Cardiac septum (tissue), 1 donor: ENCODE measurements at regions not wholly inside any gene's neighbourhood (a gene's known extent, or its start where the extent isn't known, plus 50 kb on each side); places are given as distances from the start of the nearest gene placed in this dataset.

ENCODE experiments used
- DNase-seq: peaks from one replicate; pipeline ENCODE4 v3.0.0-alpha.2; 2020; ENCODE audit warnings: low spot score
- intact Hi-C: fragments of 100-400 bp; cut with DNase I; formaldehyde crosslinking; loops from one replicate; pipeline ENCODE4 v1.14.0; 2022
- donor health status: DM: no; HTN: no; CAD: no.

- peak; percentile 94 for DNase-seq
- intact Hi-C loops, result loop anchor here (1.0 to 5.0 kb wide), 4 partner anchors 38 to 172 kb away; no protein-coding TSS in a partner anchor
Measured at GRCh38 chr17:77429969-77430752, 289.4 kb downstream of the SEC14L1 start.

- no peak for DNase-seq
- intact Hi-C loops, result loop anchor here (2.0 to 5.0 kb wide), 2 partner anchors 39 to 170 kb away; no protein-coding TSS in a partner anchor
Measured at GRCh38 chr17:77432034-77432661, 291.4 kb downstream of the SEC14L1 start.

GRCh38 chr17:77432742-77433141 lies 292.0 kb downstream of the SEC14L1 start:
- DNase-seq, result no peak
- intact Hi-C loops, result loop anchor here (2.0 to 5.0 kb wide), 2 partner anchors 38 to 170 kb away; no protein-coding TSS in a partner anchor

- DNase-seq, result peak; percentile 82
- intact Hi-C loops, result loop anchor here (2.0 to 5.0 kb wide), 2 partner anchors 37 to 169 kb away; no protein-coding TSS in a partner anchor
Measured at GRCh38 chr17:77433385-77434135, 292.8 kb downstream of the SEC14L1 start.

GRCh38 chr17:77434136-77435114 lies 293.7 kb downstream of the SEC14L1 start:
- intact Hi-C loops, result loop anchor here (5.0 kb wide), 1 partner anchor 168 kb away; no protein-coding TSS in a partner anchor
- DNase-seq, result no peak

- intact Hi-C loops, result no loop called here
Measured at GRCh38 chr17:77435272-77436057, 294.7 kb downstream of the SEC14L1 start.

GRCh38 chr17:77436058-77436442 lies 295.3 kb downstream of the SEC14L1 start:
- intact Hi-C loops, result no loop called here
- no peak for DNase-seq

More at GRCh38 chr17:77435272-77436057, 294.7 kb downstream of the SEC14L1 start:
- DNase-seq, result no peak

- intact Hi-C loops, result no loop called here
- DNase-seq, result no peak
Measured at GRCh38 chr17:77436481-77436880, 295.7 kb downstream of the SEC14L1 start.

GRCh38 chr17:77437017-77437416 lies 296.2 kb downstream of the SEC14L1 start:
- intact Hi-C loops, result no loop called here
- DNase-seq, result no peak

GRCh38 chr17:77437747-77438146 lies 297.0 kb downstream of the SEC14L1 start:
- intact Hi-C loops, result no loop called here

GRCh38 chr17:77438241-77439188 lies 297.7 kb downstream of the SEC14L1 start:
- DNase-seq, result no peak
- intact Hi-C loops, result no loop called here

More at GRCh38 chr17:77437747-77438146, 297.0 kb downstream of the SEC14L1 start:
- no peak for DNase-seq

- intact Hi-C loops, result no loop called here
- DNase-seq, result no peak
Measured at GRCh38 chr17:77439189-77440018, 298.6 kb downstream of the SEC14L1 start.

- no peak for DNase-seq
- intact Hi-C loops, result no loop called here
Measured at GRCh38 chr17:77440560-77440981, 299.8 kb downstream of the SEC14L1 start.

- DNase-seq, result no peak
- intact Hi-C loops, result no loop called here
Measured at GRCh38 chr17:77441130-77441920, 300.6 kb downstream of the SEC14L1 start.

- intact Hi-C loops, result no loop called here
- DNase-seq, result no peak
Measured at GRCh38 chr17:77441940-77442339, 301.2 kb downstream of the SEC14L1 start.
